GM21576 (cell line): ENCODE measurements at regions not wholly inside any gene's neighbourhood (a gene's known extent, or its start where the extent isn't known, plus 50 kb on each side); places are given as distances from the start of the nearest gene placed in this dataset.

Experiments
- ATAC-seq: cut with Tn5 transposase; IDR thresholded peaks from one replicate; pipeline ENCODE4 v1.9.1; 2021; ENCODE audit warnings: mild to moderate bottlenecking, moderate library complexity; ENCODE audit not compliant: unreplicated experiment

GRCh38 chr10:3692387-3692999, 92.5 kb downstream of the KLF6 start:
- ATAC-seq = no peak

- ATAC-seq = no peak
Measured at GRCh38 chr10:3691482-3691881, 93.5 kb downstream of the KLF6 start.

DNA sequence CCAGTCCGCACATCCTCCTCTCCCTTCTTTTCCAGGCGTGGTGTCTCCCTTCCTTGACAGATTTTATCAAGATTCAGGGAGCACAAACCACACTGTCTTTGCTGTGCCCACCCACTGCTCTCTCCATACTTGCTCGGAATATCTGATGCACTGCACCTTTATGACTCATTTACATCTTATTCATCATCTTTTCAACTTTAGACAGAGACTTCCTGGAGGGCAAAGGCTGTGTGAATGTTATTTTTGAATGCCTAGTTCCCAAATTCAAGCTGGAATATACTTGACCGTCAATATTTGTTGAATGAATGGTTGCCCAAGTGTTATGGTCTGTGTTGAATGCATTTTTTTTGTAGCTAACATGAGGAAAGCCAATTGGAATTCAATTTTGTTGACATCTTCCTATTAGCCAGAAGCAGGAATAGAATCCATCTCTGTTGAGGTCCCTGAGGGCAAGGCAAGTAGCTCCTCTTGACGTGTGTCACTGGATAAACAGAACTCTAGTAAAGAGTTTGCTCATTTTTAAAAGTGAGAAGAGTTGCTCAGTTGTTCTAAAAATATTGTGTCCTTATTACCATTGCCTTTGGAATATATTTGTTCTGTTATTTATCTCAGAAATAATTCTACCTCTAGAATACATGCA, 95.0 kb downstream of the KLF6 start:
- ATAC-seq = no peak

DNA sequence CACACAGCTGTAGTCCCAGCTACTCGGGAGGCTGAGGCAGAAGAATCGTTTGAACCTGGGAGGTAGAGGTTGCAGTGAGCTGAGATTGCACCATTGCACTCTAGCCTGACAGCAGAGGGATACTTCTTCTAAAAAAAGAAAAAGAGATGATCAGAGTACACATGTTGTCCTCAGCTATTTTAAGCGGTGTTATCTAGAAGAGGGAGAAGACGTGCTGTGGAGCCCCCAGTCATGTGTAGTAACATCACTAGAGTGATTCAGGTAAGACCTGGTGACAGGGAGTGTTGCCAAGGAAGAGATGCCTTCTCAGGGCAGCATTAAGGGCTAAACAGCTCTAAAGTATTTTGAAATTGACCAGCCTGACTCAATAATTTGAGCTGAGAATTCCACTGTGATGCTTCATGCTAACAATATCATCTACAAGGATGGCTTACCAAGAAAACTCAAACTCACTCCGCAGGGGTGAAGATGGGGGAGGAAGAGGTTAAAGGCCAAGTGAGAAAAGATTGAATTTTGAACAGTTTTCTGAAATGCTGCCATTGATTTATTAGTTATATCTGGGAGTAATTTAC, 97.4 kb downstream of the KLF6 start:
- no peak for ATAC-seq

DNA sequence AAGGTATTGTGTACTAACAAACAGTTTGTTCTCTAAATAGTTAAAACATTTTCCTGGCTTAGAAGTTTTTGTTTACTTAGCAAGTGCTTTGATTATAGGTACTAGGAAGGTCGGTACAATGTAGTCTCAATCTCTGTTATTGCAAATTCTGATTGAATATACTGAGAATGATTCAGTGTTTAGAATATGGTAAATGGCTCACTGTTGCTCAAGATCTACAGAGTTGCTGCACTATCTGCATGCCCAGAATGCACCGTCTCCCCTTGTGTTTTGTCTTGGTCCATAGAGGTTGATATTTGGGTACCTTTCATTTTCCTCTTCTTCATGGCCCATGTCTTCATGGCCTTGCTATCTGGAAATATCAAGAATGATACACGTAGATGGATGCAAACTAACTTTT, 99.6 kb downstream of the KLF6 start:
- ATAC-seq = no peak

DNA sequence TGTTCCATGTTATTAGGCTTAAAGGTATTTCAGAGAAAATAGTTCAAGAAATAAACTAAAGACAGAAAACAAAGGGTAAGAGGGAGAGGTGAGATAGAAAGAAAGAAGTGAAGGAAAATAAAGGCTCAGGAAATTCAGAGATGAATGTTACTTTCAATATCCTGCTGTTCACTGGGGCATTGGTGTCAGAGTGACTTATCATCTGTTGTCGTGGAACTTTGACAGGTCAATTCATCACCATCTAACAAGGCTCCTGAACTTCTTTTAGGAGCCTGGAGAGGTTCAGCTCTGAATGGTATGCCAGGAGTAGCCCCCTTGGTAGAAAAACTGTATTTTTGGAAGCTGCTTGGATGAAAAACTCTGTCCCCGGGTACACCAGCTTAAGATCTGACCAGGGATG, 100.1 kb downstream of the KLF6 start:
- ATAC-seq = no peak

DNA sequence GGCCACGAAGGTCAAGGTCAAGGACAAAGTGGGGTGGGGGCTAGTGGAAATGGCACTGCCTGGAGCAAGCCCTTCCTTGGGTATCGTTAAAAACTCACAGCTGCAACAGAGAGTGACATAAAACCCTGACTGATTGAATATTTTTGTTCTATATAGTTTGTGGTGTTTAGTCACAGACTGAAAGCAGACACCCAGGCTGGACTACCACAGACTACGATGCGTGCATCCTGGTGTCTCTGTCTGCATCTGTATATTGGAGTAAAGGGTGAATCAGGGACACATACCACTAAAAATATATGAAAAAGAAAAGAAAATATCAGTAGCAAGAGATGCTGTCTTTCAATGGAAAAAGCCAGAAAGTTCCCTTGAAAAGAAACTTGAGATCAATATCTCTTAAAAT, 101.4 kb downstream of the KLF6 start:
- ATAC-seq = no peak

GRCh38 chr10:3682745-3683144, 102.3 kb downstream of the KLF6 start:
- no peak for ATAC-seq

- no peak for ATAC-seq
Measured at GRCh38 chr10:3681642-3682554, 103.1 kb downstream of the KLF6 start.

DNA sequence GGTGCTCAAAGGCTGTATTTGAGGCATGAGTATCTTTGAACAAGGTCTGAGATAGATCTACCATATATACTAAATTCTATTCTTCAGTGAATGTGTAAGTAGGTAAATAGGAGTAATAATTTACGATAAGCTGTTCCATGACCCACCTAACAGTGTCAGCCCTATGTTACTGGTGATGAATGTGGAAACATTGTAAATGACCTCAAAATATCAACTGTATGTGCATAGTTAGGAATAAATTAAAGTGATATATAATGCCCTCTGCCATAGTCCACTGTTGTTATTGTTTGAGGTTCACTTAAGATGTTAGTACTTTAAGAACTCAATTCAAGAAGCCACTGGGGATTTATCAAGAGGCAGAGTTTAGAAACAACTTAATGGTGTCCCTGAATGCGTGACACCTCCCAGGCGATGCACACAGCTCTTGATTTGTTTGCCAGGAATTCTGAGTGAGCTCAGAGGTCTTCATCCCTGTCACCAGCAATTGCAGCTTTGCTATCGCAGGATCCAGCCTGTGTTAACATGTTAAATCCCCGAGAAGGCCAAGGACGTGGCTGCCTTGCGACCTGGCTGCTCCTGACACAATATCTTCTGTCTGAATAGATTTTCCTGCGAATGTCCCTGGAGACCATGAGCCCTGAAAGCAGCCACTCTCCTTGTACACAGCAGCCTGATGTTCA, 104.9 kb downstream of the KLF6 start:
- no peak for ATAC-seq

DNA sequence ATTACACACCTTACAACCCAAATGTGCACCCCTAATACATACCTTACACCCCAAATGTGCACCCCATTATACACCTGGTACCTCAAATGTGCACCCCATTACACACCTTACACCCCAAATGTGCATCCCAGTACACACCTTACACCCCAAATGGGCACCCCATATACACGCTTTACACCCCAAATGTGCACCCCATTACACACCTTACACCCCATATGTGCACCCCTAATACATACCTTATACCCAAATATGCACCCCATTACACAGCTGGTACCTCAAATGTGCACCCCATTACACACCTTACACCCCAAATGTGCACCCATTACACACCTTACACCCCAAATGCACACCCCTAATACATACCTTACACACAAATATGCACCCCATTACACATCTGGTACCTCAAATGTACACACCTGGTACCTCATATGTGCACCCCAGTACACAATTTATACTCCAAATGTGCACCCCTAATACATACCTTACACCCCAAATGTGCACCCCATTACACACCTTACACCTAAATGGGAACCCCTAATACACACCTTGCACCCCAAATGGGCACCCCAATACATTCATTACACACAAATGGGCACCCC, 106.3 kb downstream of the KLF6 start:
- ATAC-seq = no peak

- no peak for ATAC-seq
Measured at GRCh38 chr10:3676564-3676963, 108.4 kb downstream of the KLF6 start.

- ATAC-seq = no peak
Measured at GRCh38 chr10:3672220-3672619, 112.8 kb downstream of the KLF6 start.

DNA sequence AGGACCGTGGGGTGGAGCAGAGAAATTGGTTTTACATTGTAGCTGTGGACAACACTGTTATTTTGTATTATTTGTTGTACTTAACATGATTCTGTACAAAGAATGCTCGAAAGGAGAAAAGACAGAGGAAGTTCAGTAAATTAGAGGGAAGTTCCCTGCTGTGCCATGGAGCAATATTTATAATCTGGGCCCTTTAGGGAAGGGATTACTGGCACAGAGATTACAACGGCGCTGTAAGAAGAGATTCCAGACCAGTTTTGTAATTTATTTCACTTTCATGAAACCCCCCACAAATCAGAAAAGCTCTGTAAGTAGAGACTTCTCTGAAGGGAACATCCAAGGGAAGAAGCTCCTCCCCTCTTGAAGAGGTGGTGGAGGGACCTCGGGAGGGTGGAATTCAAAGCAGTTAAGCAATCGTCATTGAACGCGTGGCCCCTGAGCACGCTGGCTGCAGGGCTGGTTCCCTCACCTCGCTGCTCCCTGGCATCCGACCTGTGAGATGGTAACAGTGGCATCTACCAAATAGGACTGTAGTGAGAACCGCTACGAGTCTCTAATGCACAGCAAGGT, 113.5 kb downstream of the KLF6 start:
- ATAC-seq = no peak

GRCh38 chr10:3668966-3669330, 116.1 kb downstream of the KLF6 start:
- no peak for ATAC-seq

DNA sequence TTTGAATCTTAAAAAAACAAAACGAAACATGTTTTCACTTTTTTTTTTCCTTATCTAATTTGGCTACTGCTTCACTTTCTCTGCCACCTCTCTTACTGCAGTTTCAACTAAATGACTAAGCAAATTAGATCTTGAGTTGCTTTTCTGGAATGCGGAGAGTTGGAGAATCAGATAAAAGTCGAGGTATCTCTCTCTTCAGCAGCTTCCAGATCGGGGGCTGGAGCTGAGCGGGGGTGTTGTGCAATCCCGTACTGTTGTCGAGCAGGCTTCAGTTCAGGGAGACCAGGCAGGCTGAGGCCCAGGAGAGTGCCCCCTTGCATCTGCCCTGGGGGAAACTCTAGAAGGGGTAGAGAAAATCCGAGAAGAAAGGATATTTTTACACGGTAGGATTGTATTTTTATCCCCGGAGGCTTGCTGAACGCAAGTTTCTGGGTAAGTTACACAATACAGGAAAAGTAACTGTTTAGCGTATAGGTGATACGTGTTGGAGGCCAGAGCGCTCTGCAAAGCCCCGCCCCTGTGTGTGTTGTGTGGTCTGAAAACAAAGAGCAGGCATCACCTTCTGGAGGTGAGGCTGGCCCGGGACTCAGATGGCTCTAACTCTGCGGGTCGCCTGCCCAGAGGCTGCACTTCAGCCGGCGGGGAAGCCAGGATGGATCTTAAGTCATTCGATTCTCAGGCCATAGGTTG, 116.6 kb downstream of the KLF6 start:
- no peak for ATAC-seq

DNA sequence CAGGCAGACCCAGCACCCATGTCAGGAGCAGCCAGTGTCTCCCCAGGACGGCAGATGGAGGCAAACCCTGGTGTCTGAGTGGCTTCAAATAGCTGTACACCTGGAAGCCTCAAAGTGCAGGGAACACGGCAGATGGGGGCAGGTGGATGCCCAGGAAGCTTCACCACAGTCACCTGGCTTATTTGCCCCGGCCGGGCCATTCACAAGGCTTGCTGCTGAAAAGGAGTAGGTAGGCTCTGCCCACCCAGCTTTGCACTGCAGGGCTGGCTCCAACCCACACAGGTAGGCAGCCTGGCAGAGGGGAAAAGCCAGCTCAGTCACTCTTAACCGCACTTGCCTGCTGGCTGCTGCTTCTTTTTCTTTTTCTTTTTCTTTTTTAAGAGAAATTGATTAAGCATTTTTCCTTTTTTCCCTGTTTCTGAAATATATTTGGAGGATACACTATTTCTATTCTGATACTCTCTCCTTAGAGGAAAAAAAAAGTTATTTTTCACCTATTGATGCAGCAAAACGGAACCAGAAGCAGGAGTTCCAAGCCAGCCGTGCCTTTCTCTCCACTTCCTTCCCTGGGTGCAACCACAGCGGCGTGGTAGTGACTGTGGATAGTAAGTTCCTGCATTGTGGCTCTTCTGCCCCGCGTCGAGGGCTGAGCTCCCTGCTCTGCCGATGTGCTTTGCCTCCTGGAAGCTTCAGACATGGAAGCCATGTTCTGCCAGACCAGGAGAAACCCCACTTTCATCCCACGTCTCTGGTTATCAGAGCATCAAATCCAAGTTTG, 118.3 kb downstream of the KLF6 start:
- ATAC-seq = no peak

DNA sequence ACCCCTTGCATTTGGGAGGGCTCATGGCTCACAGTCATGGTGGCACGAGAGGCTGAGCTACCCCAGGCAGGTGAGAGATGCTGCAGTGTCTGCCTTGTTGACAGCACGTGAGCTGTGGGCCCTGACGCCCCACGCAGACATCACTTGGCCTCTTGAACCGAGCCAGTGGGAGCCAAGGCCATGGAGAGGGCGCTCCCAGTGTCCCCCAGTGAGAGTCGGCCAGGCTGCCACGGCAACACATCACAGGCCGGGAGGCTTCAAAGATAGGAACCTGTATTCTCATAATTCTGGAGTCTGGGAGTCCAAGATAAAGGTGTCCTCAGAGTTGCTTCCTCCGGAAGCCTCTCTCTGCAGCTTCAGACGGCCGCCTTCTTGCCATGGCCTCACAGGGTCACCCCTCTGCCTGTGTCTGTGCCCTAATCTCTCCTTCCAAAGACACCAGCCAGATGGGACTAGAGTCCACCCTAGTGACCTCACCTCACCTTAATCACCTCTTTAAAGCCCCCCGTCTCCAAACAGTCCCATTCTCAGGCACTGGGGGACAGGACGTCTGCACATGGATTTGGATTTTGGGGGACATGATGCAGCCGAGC, 119.6 kb downstream of the KLF6 start:
- no peak for ATAC-seq

- ATAC-seq = no peak
Measured at GRCh38 chr10:3662775-3663174, 122.2 kb downstream of the KLF6 start.
